ENCODE measurements at regions not wholly inside any gene's neighbourhood (a gene's known extent, or its start where the extent isn't known, plus 50 kb on each side); places are given as distances from the start of the nearest gene placed in this dataset.

GRCh38 chr22:27242474-27242873 lies 559.1 kb downstream of the MN1 start (continued):
- TF ChIP-seq KDM1A (IDR thresholded peaks at IDR 0.05; ENCODE audit: borderline replicate concordance, low read length) (no peak), ATF3 (IDR thresholded peaks at IDR 0.05; ENCODE audit: insufficient read depth, low read depth, low read length) (no peak), HDAC2 (IDR thresholded peaks at IDR 0.05; ENCODE audit: borderline replicate concordance in 1 of 2, low read depth in 2 of 2, low read length in 2 of 2) (no peak)

All from H1 (cell line).